Stimulated activated effector memory CD8-positive, alpha-beta T cell treated with anti-CD3 and anti-CD28 coated beads, Interleukin-12 subunit alpha, Interleukin-12 subunit beta, amount 100 ng/mL, for 72 hours (primary cell): ENCODE measurements at regions not wholly inside any gene's neighbourhood (a gene's known extent, or its start where the extent isn't known, plus 50 kb on each side); places are given as distances from the start of the nearest gene placed in this dataset.

Source experiments
- ATAC-seq: fragments of 150-1000 bp; cut with Tn5 transposase; 2 replicates; pipeline ENCODE4 v1.10.0; 2021
- DNase-seq, 2 donors: peaks; one replicate each; pipeline ENCODE4 v3.0.0; 2021 to 2022; ENCODE audit warnings: low spot score in 2 of 2
- H3K27ac Mint-ChIP-seq: one replicate; pipeline ENCODE4 v1.8.0; 2022; ENCODE audit warnings: mild to moderate bottlenecking, mixed read lengths
- H3K36me3 Mint-ChIP-seq: one replicate; pipeline ENCODE4 v1.8.0; 2022; ENCODE audit warnings: mild to moderate bottlenecking, mixed read lengths
- H3K4me1 Mint-ChIP-seq: one replicate; pipeline ENCODE4 v1.8.0; 2022; ENCODE audit warnings: mixed read lengths
- H3K4me3 Mint-ChIP-seq: one replicate; pipeline ENCODE4 v1.8.0; 2022; ENCODE audit warnings: mild to moderate bottlenecking, mixed read lengths
- H3K9me3 Mint-ChIP-seq: one replicate; pipeline ENCODE4 v1.8.0; 2022; ENCODE audit warnings: mixed read lengths

DNA sequence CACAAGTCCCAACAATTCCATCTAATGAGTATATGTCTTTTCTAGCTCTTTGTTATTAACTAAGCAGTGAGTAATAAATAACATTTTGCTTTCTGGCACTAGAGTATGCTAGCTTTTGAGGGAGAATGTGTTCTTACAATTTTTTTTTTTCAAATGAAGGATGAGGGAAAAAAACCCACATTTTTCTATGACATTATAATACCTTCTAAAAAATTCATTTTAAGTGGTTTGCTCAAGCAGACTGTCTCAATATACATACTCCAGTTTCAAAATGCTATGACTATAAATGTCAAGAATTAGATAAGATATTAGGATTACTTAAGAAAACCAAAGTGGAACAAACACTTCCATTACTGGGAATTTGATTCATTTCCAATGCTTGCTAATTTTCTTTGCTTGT is 394.6 kb downstream of the C12orf75 start:
- H3K36me3 Mint-ChIP-seq, result no peaks in the 10 kb centered on the region
- H3K27ac Mint-ChIP-seq, result no peak overlapping the region
- no peaks in the 10 kb centered on the region for H3K9me3 Mint-ChIP-seq
- ATAC-seq, result no peak
- no peaks in the 10 kb centered on the region for H3K4me1 Mint-ChIP-seq
- H3K4me3 Mint-ChIP-seq, result no peak overlapping the region
- no peak for DNase-seq

DNA sequence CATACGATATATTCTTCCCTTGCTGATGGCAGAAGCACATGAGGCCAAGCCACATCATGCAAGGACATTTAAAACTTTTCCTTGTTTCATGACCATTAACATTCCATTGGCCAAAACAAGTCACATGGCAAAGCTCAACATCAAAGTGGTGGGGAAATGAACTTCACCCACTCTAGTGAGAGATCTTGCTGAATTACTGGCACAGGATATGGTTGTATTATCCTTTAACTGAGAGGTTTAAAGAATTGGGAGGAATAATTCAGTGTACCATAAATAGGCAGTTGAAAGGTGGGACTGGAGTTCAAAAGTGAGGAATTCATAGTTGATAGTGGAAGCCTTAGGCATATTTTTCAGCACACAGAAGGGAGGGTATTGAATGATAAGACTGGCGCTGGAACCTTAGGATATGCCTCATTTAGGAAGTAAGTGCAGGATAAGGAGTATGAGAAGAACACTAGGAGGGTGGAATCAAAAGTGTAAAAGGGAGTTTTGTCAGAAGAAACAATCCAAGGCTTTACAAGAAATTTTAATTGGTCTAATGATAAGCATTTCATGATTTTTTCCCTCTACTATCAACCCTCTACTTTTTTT is 398.8 kb downstream of the C12orf75 start:
- no peak overlapping the region for H3K27ac Mint-ChIP-seq
- no peaks in the 10 kb centered on the region for H3K9me3 Mint-ChIP-seq
- H3K36me3 Mint-ChIP-seq, result no peaks in the 10 kb centered on the region
- H3K4me3 Mint-ChIP-seq, result no peak overlapping the region
- ATAC-seq (no peak), DNase-seq (no peak)
- H3K4me1 Mint-ChIP-seq, result no peaks in the 10 kb centered on the region

DNA sequence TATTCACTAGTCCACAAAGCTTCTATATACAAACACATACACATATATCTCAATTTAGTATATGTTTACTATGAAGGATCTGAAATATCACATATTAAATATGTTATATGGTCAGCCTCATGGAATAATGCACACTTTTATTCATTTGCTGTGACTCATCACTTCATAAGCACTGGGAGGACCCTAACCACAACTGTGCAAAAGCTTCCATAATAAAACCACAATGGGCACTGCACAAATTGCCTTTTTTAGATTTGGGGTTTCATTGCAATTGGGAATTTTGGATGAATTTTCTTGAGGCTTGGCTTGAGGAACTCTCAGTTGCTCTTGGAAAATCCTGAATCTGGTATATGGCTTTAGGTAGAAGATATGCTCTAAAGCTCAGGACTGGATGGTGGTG is 399.4 kb downstream of the C12orf75 start:
- Mint-ChIP-seq H3K4me3 (no peak overlapping the region), H3K36me3 (no peaks in the 10 kb centered on the region), H3K27ac (no peak overlapping the region), H3K4me1 (no peaks in the 10 kb centered on the region), H3K9me3 (no peaks in the 10 kb centered on the region)
- ATAC-seq (no peak), DNase-seq (no peak)

DNA sequence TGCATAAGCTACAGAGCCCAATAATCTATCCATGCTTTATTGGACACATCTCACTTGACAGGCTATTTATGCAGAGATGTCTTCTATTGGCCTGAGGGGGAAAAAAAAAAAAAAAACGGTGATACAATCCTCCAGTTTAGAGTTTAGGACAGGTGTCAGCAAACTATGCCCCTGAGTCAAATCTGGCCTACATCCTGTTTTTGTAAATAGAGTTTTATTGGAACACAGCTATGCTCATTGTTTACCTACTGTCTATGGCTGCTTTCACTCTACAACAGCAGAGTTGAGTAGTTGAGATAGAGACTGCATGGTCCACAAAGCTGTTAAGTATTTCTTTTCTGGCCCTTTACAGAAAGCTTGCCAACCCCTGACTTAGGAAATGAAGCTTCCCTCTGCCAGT is 403.1 kb downstream of the C12orf75 start:
- H3K4me1 Mint-ChIP-seq, result no peaks in the 10 kb centered on the region
- no peak for ATAC-seq
- no peaks in the 10 kb centered on the region for H3K36me3 Mint-ChIP-seq
- H3K4me3 Mint-ChIP-seq, result no peak overlapping the region
- no peaks in the 10 kb centered on the region for H3K9me3 Mint-ChIP-seq
- DNase-seq, result no peak
- H3K27ac Mint-ChIP-seq, result no peak overlapping the region

DNA sequence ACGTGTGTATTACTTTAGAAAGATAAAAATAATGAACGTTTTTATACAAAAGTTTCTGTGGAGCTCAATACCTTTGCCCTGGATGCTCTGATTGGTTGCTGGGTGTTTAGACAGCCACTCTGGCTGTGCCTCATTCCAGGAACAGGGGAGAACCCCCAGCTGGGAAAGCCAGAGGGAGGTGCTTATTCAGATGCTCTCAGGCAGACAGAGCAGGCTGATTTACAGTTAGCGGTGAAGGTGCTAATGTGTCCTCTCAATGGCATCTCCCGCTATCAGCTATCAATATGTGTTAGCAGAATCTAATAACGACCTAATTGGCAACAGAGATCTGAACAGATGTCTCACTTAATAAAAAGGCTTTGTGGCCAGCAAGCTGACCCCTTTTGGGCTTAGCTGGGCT is 402.3 kb downstream of the NUAK1 start:
- DNase-seq, result no peak
- Mint-ChIP-seq H3K4me1 (no peaks in the 10 kb centered on the region), H3K4me3 (no peak overlapping the region), H3K36me3 (no peaks in the 10 kb centered on the region), H3K27ac (no peak overlapping the region), H3K9me3 (no peaks in the 10 kb centered on the region)
- no peak for ATAC-seq

DNA sequence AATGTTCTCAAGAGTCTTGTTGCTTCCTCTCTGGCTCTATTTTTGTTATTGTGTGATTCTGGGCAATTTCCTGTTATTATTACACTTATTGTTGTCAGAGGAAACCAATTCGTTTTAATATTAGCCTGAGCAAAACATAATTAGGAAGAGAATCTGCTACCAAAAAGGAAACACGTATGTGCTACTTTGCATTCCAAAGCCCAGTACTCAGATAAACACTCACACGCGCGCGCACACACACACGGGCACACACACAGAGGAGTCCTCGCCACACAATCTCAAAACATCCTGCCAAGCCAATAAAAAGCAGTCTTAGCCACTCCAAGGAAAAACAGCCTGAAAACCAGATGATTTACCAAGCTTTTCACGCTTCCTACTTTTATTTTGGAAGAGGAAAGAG is 400.7 kb downstream of the NUAK1 start:
- ATAC-seq (no peak), DNase-seq (no peak)
- Mint-ChIP-seq H3K27ac (no peak overlapping the region), H3K4me3 (no peak overlapping the region), H3K4me1 (no peaks in the 10 kb centered on the region), H3K36me3 (no peaks in the 10 kb centered on the region), H3K9me3 (no peaks in the 10 kb centered on the region)

DNA sequence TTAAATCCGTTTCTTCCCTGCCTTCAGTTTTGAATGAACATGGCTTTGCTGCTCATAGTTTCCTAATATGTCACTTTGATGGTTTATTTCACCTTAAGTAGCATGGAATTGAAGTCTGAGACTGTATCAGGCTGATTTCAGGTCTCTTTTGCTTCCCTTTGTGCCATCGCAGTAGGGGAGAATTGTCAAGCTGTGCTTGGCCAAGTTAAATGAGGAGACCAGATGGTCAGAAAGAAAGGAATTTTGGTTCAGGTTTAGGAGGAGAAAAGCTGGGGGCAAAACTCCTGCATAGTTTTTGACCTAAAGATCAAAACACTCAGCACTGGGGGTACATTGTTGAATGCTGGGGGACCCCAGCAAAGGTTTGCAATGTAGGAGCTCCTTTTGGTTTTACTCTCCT is 398.4 kb downstream of the NUAK1 start:
- Mint-ChIP-seq H3K27ac (no peak overlapping the region), H3K9me3 (no peaks in the 10 kb centered on the region), H3K4me3 (no peak overlapping the region), H3K4me1 (no peaks in the 10 kb centered on the region), H3K36me3 (no peaks in the 10 kb centered on the region)
- ATAC-seq (no peak), DNase-seq (no peak)

DNA sequence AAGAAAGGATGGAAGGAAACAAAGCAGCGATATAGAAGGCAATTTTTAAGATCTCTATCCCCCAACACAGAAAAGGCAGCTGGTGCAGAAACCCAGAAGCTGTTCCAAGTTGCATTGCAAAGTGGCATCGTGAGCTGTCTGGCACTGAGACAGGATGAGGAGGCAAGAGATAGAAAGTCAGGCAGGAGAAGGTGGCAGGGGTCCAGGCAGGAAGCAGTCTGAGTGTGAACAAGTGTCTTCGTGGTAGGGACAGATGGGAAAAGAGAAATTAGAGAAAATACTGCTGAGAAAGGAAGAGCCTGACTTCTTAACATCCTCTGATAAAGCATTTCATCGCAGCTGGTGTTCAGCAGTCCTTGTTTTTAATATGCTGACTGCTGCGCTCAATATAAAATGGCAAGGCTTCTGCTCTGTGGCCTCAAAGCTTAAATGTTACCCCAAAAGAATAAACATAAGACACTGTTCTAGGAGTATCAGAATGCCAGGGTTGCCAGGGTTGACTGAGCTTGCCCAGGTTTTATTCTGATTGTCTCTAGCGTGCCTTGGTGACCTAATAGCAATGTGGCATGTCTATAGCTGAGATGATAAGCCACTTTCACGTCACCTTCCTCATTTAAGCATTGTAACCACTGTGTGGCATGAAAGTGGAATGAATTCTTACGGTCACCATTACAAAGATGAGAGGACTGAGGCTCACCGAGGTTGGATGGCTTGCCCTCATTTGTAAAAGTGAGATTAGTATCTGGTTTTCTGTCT is 397.6 kb downstream of the NUAK1 start:
- Mint-ChIP-seq H3K36me3 (no peaks in the 10 kb centered on the region), H3K27ac (no peak overlapping the region), H3K4me3 (no peak overlapping the region)

DNA sequence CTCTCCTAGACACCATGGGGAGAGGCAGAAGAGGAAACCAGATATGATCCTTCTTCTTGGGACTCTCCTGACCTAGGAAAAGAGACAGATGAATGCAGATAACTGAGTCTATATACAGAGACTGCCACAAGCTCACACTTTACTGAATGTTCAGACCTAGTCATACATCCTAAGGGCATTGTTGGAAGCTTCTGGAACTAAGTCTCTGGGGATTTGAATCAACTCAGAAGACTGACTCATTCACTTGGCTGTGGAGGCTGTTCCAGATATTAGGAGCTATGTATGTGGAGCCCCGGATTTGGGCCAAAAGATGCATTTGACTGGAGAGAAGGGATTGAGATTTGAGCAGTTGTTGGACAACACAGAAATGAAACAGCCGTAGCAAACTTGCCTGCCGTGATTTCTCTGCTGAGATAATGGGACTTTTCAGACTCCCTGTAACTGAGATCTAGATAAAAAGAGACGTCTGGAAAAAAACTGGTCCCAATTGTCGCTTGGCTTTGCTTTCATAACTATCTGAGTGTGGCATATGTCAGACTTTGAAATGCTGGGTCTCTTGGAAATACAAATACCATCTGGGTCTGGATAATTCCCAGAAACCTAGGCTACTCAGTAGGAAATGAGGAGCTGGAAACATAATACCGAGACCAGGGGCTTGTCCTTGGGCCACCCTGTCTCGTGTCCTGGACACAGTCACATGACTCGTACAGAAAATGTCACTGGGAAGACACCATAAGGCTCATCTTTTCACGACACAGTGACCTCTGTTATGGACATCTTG is 396.8 kb downstream of the NUAK1 start:
- Mint-ChIP-seq H3K4me3 (no peak overlapping the region), H3K27ac (no peak overlapping the region), H3K9me3 (no peaks in the 10 kb centered on the region), H3K36me3 (no peaks in the 10 kb centered on the region), H3K4me1 (no peaks in the 10 kb centered on the region)
- no peak for ATAC-seq
- DNase-seq, result no peak

More for the DNA sequence above, 397.6 kb downstream of the NUAK1 start:
- ATAC-seq (peak; percentile 26), DNase-seq (no peak)
- no peaks in the 10 kb centered on the region for H3K4me1 Mint-ChIP-seq
- H3K9me3 Mint-ChIP-seq, result no peaks in the 10 kb centered on the region

DNA sequence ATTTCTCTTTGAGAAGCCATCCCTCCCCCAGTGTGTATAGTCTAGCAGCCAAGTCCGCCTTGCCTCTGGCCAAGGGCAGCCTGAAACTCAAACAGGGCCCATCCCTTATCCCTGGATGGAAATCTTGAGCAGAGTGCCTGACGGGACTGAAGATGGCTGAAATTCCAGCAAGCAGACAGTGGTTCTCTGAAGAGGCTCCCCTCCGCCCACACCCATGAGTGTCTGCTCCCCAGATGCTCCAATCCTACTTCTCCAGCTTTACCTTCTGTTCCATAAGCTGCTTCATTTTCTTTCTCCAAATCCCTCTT is 396.2 kb downstream of the NUAK1 start:
- Mint-ChIP-seq H3K27ac (no peak overlapping the region), H3K9me3 (no peaks in the 10 kb centered on the region), H3K36me3 (no peaks in the 10 kb centered on the region)

DNA sequence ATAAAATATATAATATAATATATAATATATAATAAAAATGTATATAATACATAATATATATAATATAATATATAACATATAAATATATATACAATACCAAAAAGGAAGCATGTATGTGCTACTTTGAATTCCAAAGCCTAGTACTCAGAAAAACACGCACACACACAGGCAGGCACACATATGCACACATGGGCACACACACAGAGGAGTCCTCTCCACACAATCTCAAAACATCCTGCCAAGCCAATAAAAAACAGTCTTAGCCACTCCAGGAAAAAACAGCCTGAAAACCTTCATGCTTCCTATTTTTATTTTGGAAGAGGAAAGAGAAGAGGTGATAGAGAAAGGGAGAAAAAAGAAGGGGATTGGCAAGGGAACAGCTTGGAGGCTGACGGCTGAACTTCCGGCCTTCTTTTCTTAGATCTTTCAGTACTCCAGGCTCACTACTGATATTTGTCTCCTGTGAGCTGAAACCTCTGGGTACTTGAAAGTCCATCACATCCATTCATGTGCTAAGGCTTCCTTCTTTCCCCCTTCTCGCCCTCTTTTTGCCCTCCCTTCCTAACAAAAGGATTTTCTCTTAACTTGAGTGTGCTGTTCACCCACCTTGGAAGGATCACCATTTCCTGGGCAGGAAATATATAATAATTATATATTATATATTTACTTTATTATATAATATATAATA is 394.2 kb downstream of the NUAK1 start:
- no peak overlapping the region for H3K27ac Mint-ChIP-seq
- no peaks in the 10 kb centered on the region for H3K9me3 Mint-ChIP-seq
- no peak overlapping the region for H3K4me3 Mint-ChIP-seq
- H3K4me1 Mint-ChIP-seq, result no peaks in the 10 kb centered on the region
- no peak for ATAC-seq
- H3K36me3 Mint-ChIP-seq, result no peaks in the 10 kb centered on the region
- DNase-seq, result no peak

More for the DNA sequence above, 396.2 kb downstream of the NUAK1 start:
- Mint-ChIP-seq H3K4me1 (no peaks in the 10 kb centered on the region), H3K4me3 (no peak overlapping the region)
- ATAC-seq, result no peak
- DNase-seq, result no peak

DNA sequence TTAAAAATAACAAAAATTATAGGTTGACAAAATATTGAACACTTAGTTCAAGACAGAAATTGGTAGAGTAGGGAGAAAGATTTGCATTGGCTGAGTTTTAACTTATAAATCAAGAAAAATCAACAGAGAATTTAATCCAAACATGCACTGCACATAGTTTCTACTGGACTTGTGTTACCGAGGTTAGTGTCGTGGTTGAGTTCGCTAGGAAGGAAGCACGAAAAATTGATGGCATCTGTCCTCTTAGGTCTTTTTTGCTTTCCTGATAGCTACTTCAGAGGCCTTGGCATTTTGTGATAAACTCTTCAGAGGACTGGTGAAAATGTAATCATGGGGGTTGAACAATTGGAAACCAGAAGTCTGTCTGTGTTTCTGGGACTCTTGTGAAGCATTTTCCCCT is 392.9 kb downstream of the NUAK1 start:
- Mint-ChIP-seq H3K4me1 (no peaks in the 10 kb centered on the region), H3K9me3 (no peaks in the 10 kb centered on the region), H3K27ac (no peak overlapping the region), H3K4me3 (no peak overlapping the region), H3K36me3 (no peaks in the 10 kb centered on the region)
- DNase-seq, result no peak
- ATAC-seq, result no peak

DNA sequence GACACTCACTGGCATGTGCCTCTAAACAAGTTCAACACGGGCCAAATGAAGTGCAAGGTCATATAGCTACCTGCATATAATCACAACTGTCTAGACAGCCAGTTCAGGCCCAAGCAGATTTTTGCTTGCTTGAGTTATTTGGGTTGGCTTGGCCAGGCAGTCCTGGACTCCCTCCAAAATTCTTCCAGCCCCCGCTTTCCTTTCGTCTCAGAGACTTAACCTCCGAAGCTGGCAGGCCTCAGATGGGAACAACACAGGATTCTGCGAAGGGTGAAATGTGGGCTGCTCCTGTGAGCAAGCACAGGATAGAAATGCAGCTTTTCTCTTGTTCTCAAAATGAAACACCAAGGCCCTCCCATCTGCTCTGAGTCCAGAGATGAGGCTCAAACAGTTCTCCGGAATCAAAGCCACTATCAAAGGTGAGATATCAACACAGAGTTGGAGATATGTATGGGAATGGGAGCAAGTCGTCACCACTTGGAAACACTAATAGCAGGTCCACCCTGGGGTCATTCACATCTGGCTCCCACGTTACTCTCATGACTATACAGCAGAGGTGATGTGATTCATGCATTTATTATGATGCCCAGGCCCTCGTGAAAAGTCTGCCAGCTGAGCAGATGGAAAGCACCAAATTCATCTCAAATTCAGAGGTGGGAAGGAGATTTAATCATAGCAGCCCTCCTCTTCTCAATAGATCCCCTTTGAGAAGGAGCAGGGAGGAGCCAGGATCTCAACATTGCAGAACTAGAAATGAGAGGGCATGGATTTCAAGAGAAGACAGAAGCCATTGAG is 389.8 kb downstream of the NUAK1 start:
- no peak for DNase-seq
- Mint-ChIP-seq H3K27ac (no peak overlapping the region), H3K4me3 (no peak overlapping the region), H3K9me3 (no peaks in the 10 kb centered on the region), H3K4me1 (no peaks in the 10 kb centered on the region), H3K36me3 (no peaks in the 10 kb centered on the region)
- ATAC-seq, result no peak

DNA sequence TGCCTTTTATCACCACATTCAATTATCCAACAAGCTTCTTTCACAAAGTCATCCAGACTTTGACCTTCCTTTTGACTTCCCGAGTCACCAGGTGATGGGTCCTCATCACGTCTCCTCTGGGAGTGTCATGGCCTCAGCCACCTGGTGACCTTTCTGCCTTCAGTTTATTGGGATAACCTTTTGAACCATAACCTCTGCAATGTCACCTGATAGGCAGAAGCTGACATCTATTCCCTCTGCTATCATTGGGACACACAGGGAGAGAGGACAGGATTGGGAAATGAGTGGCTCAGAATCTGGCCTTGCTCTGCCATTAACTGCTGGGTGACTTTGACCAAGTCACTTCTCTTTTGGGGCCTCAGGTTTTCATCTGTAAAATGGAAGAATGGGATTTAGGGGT is 388.7 kb downstream of the NUAK1 start:
- Mint-ChIP-seq H3K9me3 (no peaks in the 10 kb centered on the region), H3K4me1 (no peaks in the 10 kb centered on the region), H3K27ac (no peak overlapping the region), H3K36me3 (no peaks in the 10 kb centered on the region), H3K4me3 (no peak overlapping the region)
- DNase-seq, result no peak
- no peak for ATAC-seq

DNA sequence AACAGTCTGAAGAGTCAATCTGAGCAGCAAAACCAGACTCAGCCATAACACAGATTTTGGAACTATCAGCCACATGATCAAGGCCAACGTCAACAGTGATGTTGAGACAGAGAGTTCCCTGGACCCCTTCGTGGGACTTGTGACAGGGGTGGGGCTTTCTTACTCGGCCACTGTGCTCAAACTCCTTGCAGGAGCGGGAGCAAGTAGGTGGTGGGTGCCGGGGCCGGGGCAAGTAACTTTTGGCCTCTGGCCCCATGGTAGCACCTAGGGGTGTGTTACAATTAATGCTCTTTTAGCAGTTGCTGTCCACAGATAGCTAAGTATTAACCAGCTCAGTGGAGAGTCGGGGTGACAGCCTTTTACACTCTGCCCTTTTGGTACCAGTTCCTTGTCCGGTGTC is 384.4 kb downstream of the NUAK1 start:
- no peaks in the 10 kb centered on the region for H3K9me3 Mint-ChIP-seq
- H3K4me3 Mint-ChIP-seq, result no peak overlapping the region
- no peaks in the 10 kb centered on the region for H3K36me3 Mint-ChIP-seq
- DNase-seq, result no peak
- no peaks in the 10 kb centered on the region for H3K4me1 Mint-ChIP-seq
- H3K27ac Mint-ChIP-seq, result no peak overlapping the region
- no peak for ATAC-seq
